Thoracic aorta (tissue), 2 donors: ENCODE measurements at regions not wholly inside any gene's neighbourhood (a gene's known extent, or its start where the extent isn't known, plus 50 kb on each side); places are given as distances from the start of the nearest gene placed in this dataset.

Experiments used
- ATAC-seq: fragments of 150-250 bp; one replicate; pipeline ENCODE4 v1.8.0; 2017; ENCODE audit warnings: low read depth; ENCODE audit not compliant: insufficient number of reproducible peaks, low FRiP score
- DNase-seq: peaks from one replicate; pipeline ENCODE4 v3.0.0-alpha.2; 2020; ENCODE audit warnings: low spot score
- H3K27ac ChIP-seq, 2 donors: fragments of 200-600 bp; sonication (generic); 1 replicate in 1 of 2; 2 replicates in 1 of 2; pipeline ENCODE4 v1.5.1; 2016; ENCODE audit warnings: mild to moderate bottlenecking in 2 of 2, moderate library complexity in 2 of 2
- H3K27me3 ChIP-seq: fragments of 200-600 bp; sonication (generic); replicated peaks from 2 replicates; pipeline ENCODE4 v1.6.0; 2016; ENCODE audit warnings: mild to moderate bottlenecking; ENCODE audit not compliant: insufficient read depth
- H3K36me3 ChIP-seq: fragments of 200-600 bp; sonication (generic); one replicate; pipeline ENCODE4 v1.5.1; 2016
- H3K4me1 ChIP-seq, 2 donors: fragments of 200-600 bp; sonication (generic); 1 replicate in 1 of 2; 2 replicates in 1 of 2; pipeline versions ENCODE4 v1.5.1 to v1.6.0; 2016; ENCODE audit warnings: low read depth in 2 of 2, mild to moderate bottlenecking in 1 of 2; ENCODE audit not compliant: control insufficient read depth in 1 of 2
- H3K4me3 ChIP-seq: fragments of 200-600 bp; sonication (generic); 2 replicates; pipeline ENCODE4 v1.5.1; 2016; ENCODE audit warnings: mild to moderate bottlenecking
- H3K9me3 ChIP-seq: fragments of 200-600 bp; sonication (generic); 2 replicates; pipeline ENCODE4 v1.5.1; 2016
- CTCF ChIP-seq: fragments of 200-600 bp; sonication (generic); IDR thresholded peaks from one replicate; pipeline ENCODE4 v1.5.1; 2019; ENCODE audit warnings: antibody characterized with exemption

- Histone ChIP-seq H3K4me1 (no peaks in the 10 kb centered on the region), H3K27me3 (no peaks in the 10 kb centered on the region), H3K27ac (no peak overlapping the region), H3K36me3 (no peaks in the 10 kb centered on the region), H3K4me3 (no peak overlapping the region), H3K9me3 (no peaks in the 10 kb centered on the region)
- DNase-seq (no peak), ATAC-seq (no peak)
- TF ChIP-seq CTCF: no peak
These were observed 218.2 kb downstream of the ZNF248 start for GRCh38 chr10:37639200-37639599.

- no peaks in the 10 kb centered on the region for H3K36me3 ChIP-seq
- no peak for DNase-seq
- no peak for TF ChIP-seq CTCF
- no peak overlapping the region for H3K27ac ChIP-seq
- H3K4me1 ChIP-seq: no peaks in the 10 kb centered on the region
- H3K9me3 ChIP-seq: no peaks in the 10 kb centered on the region
- H3K4me3 ChIP-seq: no peak overlapping the region
- no peaks in the 10 kb centered on the region for H3K27me3 ChIP-seq
- no peak for ATAC-seq
These were observed 218.8 kb downstream of the ZNF248 start for GRCh38 chr10:37638569-37638968.

GRCh38 chr10:37634351-37634880, 223.0 kb downstream of the ZNF248 start:
- ATAC-seq: no peak

GRCh38 chr10:37632641-37633040, 224.8 kb downstream of the ZNF248 start:
- no peak overlapping the region for H3K27ac ChIP-seq
- H3K9me3 ChIP-seq: no peaks in the 10 kb centered on the region
- H3K27me3 ChIP-seq: no peaks in the 10 kb centered on the region
- no peak overlapping the region for H3K4me3 ChIP-seq
- DNase-seq (no peak), ATAC-seq (no peak)
- H3K4me1 ChIP-seq: no peaks in the 10 kb centered on the region
- H3K36me3 ChIP-seq: no peaks in the 10 kb centered on the region
- TF ChIP-seq CTCF: no peak

More at GRCh38 chr10:37634351-37634880, 223.0 kb downstream of the ZNF248 start:
- H3K27ac ChIP-seq: no peak overlapping the region
- no peak overlapping the region for H3K4me3 ChIP-seq
- no peak for DNase-seq
- no peaks in the 10 kb centered on the region for H3K9me3 ChIP-seq
- H3K27me3 ChIP-seq: no peaks in the 10 kb centered on the region
- H3K36me3 ChIP-seq: no peaks in the 10 kb centered on the region
- no peaks in the 10 kb centered on the region for H3K4me1 ChIP-seq
- TF ChIP-seq CTCF: no peak

GRCh38 chr10:37623506-37623905, 233.9 kb downstream of the ZNF248 start:
- DNase-seq (no peak), ATAC-seq (no peak)
- Histone ChIP-seq H3K27ac (no peak overlapping the region), H3K27me3 (no peaks in the 10 kb centered on the region), H3K36me3 (no peaks in the 10 kb centered on the region), H3K9me3 (no peaks in the 10 kb centered on the region), H3K4me1 (no peaks in the 10 kb centered on the region), H3K4me3 (no peak overlapping the region)
- TF ChIP-seq CTCF: no peak
